H1 (cell line): ENCODE measurements at regions not wholly inside any gene's neighbourhood (a gene's known extent, or its start where the extent isn't known, plus 50 kb on each side); places are given as distances from the start of the nearest gene placed in this dataset.

Experiments
- CTCF ChIA-PET: fragments of 300-600 bp; sonication (Branson Sonifier 250); formaldehyde crosslinking; loops from one replicate; lab custom pipeline; 2021; ENCODE audit not compliant: partially characterized antibody; lab: Charles Lee
- POLR2A ChIA-PET: fragments of 300-600 bp; sonication (Branson Sonifier 250); formaldehyde crosslinking; loops from one replicate; lab custom pipeline; 2021; ENCODE audit warnings: inconsistent platforms; ENCODE audit not compliant: partially characterized antibody; lab: Charles Lee
- DNase-seq, 2 experiments: peaks; one replicate each; pipeline versions ENCODE4 v3.0.0 to v3.0.0-alpha.2; 2010 to 2022; ENCODE audit warnings: low spot score in 2 of 2, low read depth in 1 of 2, mixed read lengths in 1 of 2
- FAIRE-seq: peaks from 2 replicates; lab custom pipeline; 2011; peaks lifted over from hg19 to GRCh38; lab: Jason Lieb, UNC
- H2AFZ ChIP-seq: 2 replicates; pipeline ENCODE4 v1.8.1; 2012; ENCODE audit warnings: low read length, inconsistent platforms
- H2AK5ac ChIP-seq: 2 replicates; pipeline ENCODE4 v1.6.1; 2013; ENCODE audit warnings: low read depth, low read length
- H2BK120ac ChIP-seq: replicated peaks from 2 replicates; pipeline ENCODE3; 2013; ENCODE audit warnings: low read depth, low read length, inconsistent platforms
- H2BK12ac ChIP-seq: 2 replicates; pipeline ENCODE4 v1.6.1; 2013; ENCODE audit warnings: low read depth, low read length
- H2BK15ac ChIP-seq: 2 replicates; pipeline ENCODE4 v1.6.1; 2013; ENCODE audit warnings: low read length
- H2BK20ac ChIP-seq: 2 replicates; pipeline ENCODE4 v1.6.1; 2013; ENCODE audit warnings: low read length
- H2BK5ac ChIP-seq: 2 replicates; pipeline ENCODE4 v1.6.1; 2013; ENCODE audit warnings: low read depth, low read length
- H3K14ac ChIP-seq: 2 replicates; pipeline ENCODE4 v1.6.1; 2013; ENCODE audit warnings: inconsistent platforms; ENCODE audit not compliant: insufficient read length
- H3K18ac ChIP-seq: 2 replicates; pipeline ENCODE4 v1.6.1; 2013; ENCODE audit warnings: low read length; ENCODE audit errors: extremely low read depth
- H3K23ac ChIP-seq: 2 replicates; pipeline ENCODE4 v1.6.1; 2013; ENCODE audit warnings: inconsistent platforms; ENCODE audit not compliant: insufficient read length
- H3K23me2 ChIP-seq: 2 replicates; pipeline ENCODE4 v1.6.1; 2013; ENCODE audit warnings: low read depth, low read length
- H3K27ac ChIP-seq: 2 replicates; pipeline ENCODE4 v1.6.1; 2011; ENCODE audit warnings: low read depth, low read length, inconsistent platforms
- H3K27me3 ChIP-seq, 4 experiments: replicated peaks in 1 of 4; 1 replicate in 1 of 4; 2 replicates in 3 of 4; pipeline versions ENCODE4 v1.6.1 to v1.8.1; 2011 to 2013; ENCODE audit warnings: low read length in 3 of 4, mild to moderate bottlenecking in 3 of 4, inconsistent platforms in 2 of 4, mixed read lengths in 2 of 4, moderate library complexity in 1 of 4; ENCODE audit not compliant: control insufficient read depth in 3 of 4, insufficient read depth in 3 of 4; ENCODE audit errors: extremely low read depth in 1 of 4
- H3K36me3 ChIP-seq, 4 experiments: 2 replicates each; pipeline versions ENCODE4 v1.6.1 to v1.8.1; 2011 to 2013; ENCODE audit warnings: mild to moderate bottlenecking in 4 of 4, low read length in 3 of 4, moderate library complexity in 2 of 4, control low read depth in 1 of 4, inconsistent platforms in 1 of 4; ENCODE audit not compliant: insufficient read depth in 4 of 4, control insufficient read depth in 2 of 4
- H3K4ac ChIP-seq: replicated peaks from 2 replicates; pipeline ENCODE3; 2013; ENCODE audit warnings: low read length, low read depth, mixed read lengths, inconsistent platforms; ENCODE audit not compliant: insufficient read length
- H3K4me1 ChIP-seq, 4 experiments: replicated peaks in 1 of 4; 1 replicate in 1 of 4; 2 replicates in 3 of 4; pipeline versions ENCODE4 v1.6.1 to v1.8.1; 2011 to 2013; ENCODE audit warnings: low read length in 3 of 4, inconsistent platforms in 2 of 4, mixed read lengths in 1 of 4; ENCODE audit not compliant: insufficient read depth in 4 of 4, control insufficient read depth in 3 of 4
- H3K4me2 ChIP-seq, 2 experiments: 2 replicates each; pipeline versions ENCODE4 v1.6.1 to v1.8.1; 2011 to 2013; ENCODE audit warnings: low read depth in 2 of 2, low read length in 2 of 2, control low read depth in 1 of 2, inconsistent platforms in 1 of 2, mild to moderate bottlenecking in 1 of 2; ENCODE audit not compliant: insufficient read depth in 1 of 2
- H3K4me3 ChIP-seq, 4 experiments: fragments of 200-600, 300-600 bp in 1 of 4; sonication (generic), shearing (Covaris generic), sonication (Bioruptor Twin) in 1 of 4; 2 replicates each; pipeline versions ENCODE4 v1.5.1 to v1.8.1; 2011 to 2016; ENCODE audit warnings: low read length in 4 of 4, low read depth in 3 of 4, control low read depth in 2 of 4, inconsistent platforms in 2 of 4, mild to moderate bottlenecking in 2 of 4, mixed read lengths in 1 of 4, moderate library complexity in 1 of 4; ENCODE audit not compliant: insufficient read depth in 2 of 4; ENCODE audit errors: extremely low read depth in 1 of 4
- H3K56ac ChIP-seq: replicated peaks from 2 replicates; pipeline ENCODE3; 2013; ENCODE audit warnings: low read depth, mild to moderate bottlenecking, mixed read lengths, low read length, inconsistent platforms; ENCODE audit not compliant: insufficient read length
- H3K79me1 ChIP-seq: 2 replicates; pipeline ENCODE4 v1.6.1; 2013; ENCODE audit warnings: low read depth, low read length, control low read depth
- H3K79me2 ChIP-seq, 2 experiments: 2 replicates each; pipeline versions ENCODE4 v1.6.1 to v1.8.1; 2012 to 2013; ENCODE audit warnings: low read length in 2 of 2, mild to moderate bottlenecking in 2 of 2, inconsistent platforms in 1 of 2; ENCODE audit not compliant: insufficient read depth in 2 of 2, control insufficient read depth in 1 of 2
- H3K9ac ChIP-seq, 4 experiments: replicated peaks in 1 of 4; 1 replicate in 1 of 4; 2 replicates in 3 of 4; pipeline versions ENCODE4 v1.6.1 to v1.8.1; 2011 to 2013; ENCODE audit warnings: low read depth in 3 of 4, low read length in 3 of 4, control low read depth in 2 of 4, mild to moderate bottlenecking in 2 of 4, moderate library complexity in 2 of 4, inconsistent platforms in 1 of 4; ENCODE audit errors: extremely low read depth in 1 of 4
- H3K9me3 ChIP-seq, 2 experiments: 2 replicates each; pipeline versions ENCODE4 v1.6.1 to v1.8.1; 2012 to 2013; ENCODE audit warnings: mild to moderate bottlenecking in 2 of 2, moderate library complexity in 2 of 2, control low read depth in 1 of 2, inconsistent platforms in 1 of 2, low read depth in 1 of 2, low read length in 1 of 2, mixed read lengths in 1 of 2; ENCODE audit not compliant: insufficient read depth in 2 of 2
- H4K20me1 ChIP-seq, 2 experiments: replicated peaks in 1 of 2; 2 replicates each; pipeline versions ENCODE3 to v1.8.1; 2011 to 2013; ENCODE audit warnings: inconsistent platforms in 2 of 2, low read length in 2 of 2, mild to moderate bottlenecking in 1 of 2; ENCODE audit not compliant: insufficient read depth in 2 of 2, control insufficient read depth in 1 of 2
- H4K5ac ChIP-seq: 2 replicates; pipeline ENCODE4 v1.6.1; 2013; ENCODE audit warnings: low read length, low read depth, mixed read lengths, inconsistent platforms; ENCODE audit not compliant: insufficient read length
- H4K8ac ChIP-seq: 2 replicates; pipeline ENCODE4 v1.8.0; 2013; ENCODE audit warnings: mild to moderate bottlenecking, moderate library complexity, low read length, inconsistent platforms; ENCODE audit not compliant: insufficient read depth; ENCODE audit errors: extremely low read depth
- H4K91ac ChIP-seq: replicated peaks from 2 replicates; pipeline ENCODE3; 2013; ENCODE audit warnings: low read length, mixed read lengths, inconsistent platforms; ENCODE audit not compliant: insufficient read length
- BACH1 ChIP-seq: IDR thresholded peaks from 2 replicates; pipeline ENCODE4 v1.6.1; 2012; ENCODE audit warnings: low read length, improper control_type of control experiment
- CHD1 ChIP-seq: IDR thresholded peaks from 2 replicates; pipeline ENCODE4 v1.6.1; 2012; ENCODE audit warnings: low read depth, low read length, improper control_type of control experiment
- CREB1 ChIP-seq: IDR thresholded peaks from 2 replicates; pipeline ENCODE4 v1.6.1; 2012; ENCODE audit warnings: inconsistent platforms
- EZH2 ChIP-seq: fragments of 200-600 bp; sonication (generic); IDR thresholded peaks from 2 replicates; pipeline ENCODE4 v1.7.1; 2012; ENCODE audit warnings: low read depth, mild to moderate bottlenecking, moderate library complexity, low read length, inconsistent platforms; ENCODE audit not compliant: severe bottlenecking
- KDM4A ChIP-seq: IDR thresholded peaks from one replicate; pipeline ENCODE4 v1.7.1; 2012; ENCODE audit warnings: low read depth, mild to moderate bottlenecking, moderate library complexity, low read length, inconsistent platforms; ENCODE audit not compliant: severe bottlenecking
- MAFK ChIP-seq: IDR thresholded peaks from 2 replicates; pipeline ENCODE4 v1.6.1; 2012; ENCODE audit warnings: low read depth, mild to moderate bottlenecking, improper control_type of control experiment, low read length
- RAD21 ChIP-seq, 2 experiments: IDR thresholded peaks in 1 of 2; conservative IDR thresholded peaks in 1 of 2; 2 replicates each; pipeline ENCODE4 v1.6.1; 2011; ENCODE audit warnings: low read depth in 2 of 2, low read length in 2 of 2, improper control_type of control experiment in 1 of 2, inconsistent platforms in 1 of 2, mild to moderate bottlenecking in 1 of 2, moderate library complexity in 1 of 2
- WGBS, 2 experiments: shearing (Covaris generic) in 1 of 2; methylation state at CpG; one replicate each; pipeline versions ENCODE4 v1.1.6 to v1.1.7; 2013 to 2015; ENCODE audit warnings: low lambda C conversion rate in 2 of 2, mixed read lengths in 2 of 2, inconsistent platforms in 1 of 2, low coverage in 1 of 2, missing lambda C conversion rate in 1 of 2; ENCODE audit not compliant: insufficient replicate concordance in 2 of 2, insufficient coverage in 1 of 2, insufficient read length in 1 of 2; ENCODE audit errors: extremely low coverage in 1 of 2, missing lambda C conversion rate in 1 of 2; 5-methylcytosine and 5-hydroxymethylcytosine counted together

DNA sequence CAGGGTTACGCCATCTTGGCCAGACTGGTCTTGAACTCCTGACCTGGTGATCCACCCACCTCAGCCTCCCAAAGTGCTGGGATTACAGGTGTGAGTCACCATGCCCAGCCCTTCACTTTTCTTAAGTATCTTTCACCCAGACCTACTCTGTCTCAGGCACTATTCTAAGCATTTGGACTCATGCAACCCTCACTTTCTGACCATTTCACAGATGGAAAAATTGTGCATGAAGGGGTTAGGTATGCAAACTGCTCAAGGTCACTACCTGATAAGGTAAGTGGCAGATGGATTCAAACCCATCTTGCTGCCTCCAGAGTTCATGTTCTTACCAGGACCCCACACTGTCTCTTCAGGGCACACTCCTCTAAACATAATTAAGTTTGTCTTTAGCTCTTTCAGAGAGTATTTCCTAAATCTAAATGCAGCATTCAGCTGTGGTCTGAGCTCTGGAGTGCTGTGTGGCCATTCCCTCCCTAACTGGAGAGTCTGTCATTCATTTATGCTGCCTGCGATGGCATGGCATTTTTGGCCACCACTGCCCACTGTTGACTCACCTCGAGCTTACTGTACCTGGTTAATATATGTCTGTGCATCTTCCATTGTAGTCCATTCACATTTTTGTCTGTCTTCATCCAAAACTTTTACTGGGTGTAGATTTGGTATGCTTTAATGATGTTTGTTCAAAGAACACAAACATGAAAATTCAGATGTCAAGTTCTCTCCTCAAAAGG is 88.4 kb downstream of the CCDC71L start:
- Histone ChIP-seq H3K56ac (no peak overlapping the region), H3K79me1 (no peaks in the 10 kb centered on the region), H3K14ac (no peak overlapping the region), H2BK12ac (no peak overlapping the region), H2AFZ (no peak overlapping the region), H2BK20ac (no peak overlapping the region), H2AK5ac (no peak overlapping the region), H3K27ac (no peak overlapping the region), H3K4me1 (peaks cover 0 to 3% (median 0%) of the 10 kb centered on the region in 4 experiments; a peak in 1 of 7 replicates), H2BK120ac (no peak overlapping the region), H3K18ac (no peak overlapping the region)
- 83% methylated on average over 3 of the region's 3 CpGs; no CpG with 5 or more reads in 1 of the 2 experiments for WGBS, 2 experiments
- CTCF ChIA-PET: interaction anchor here (0.5 kb wide), 1 partner anchor 80 kb away, joined by 3 read pairs; no protein-coding TSS in a partner anchor
- no peak for DNase-seq
- TF ChIP-seq CHD1: no peak
- no peak for TF ChIP-seq EZH2
- TF ChIP-seq BACH1: no peak
- TF ChIP-seq RAD21 (IDR thresholded peaks at IDR 0.05 in 1 of 2, conservative IDR thresholded peaks at IDR 0.05 in 1 of 2; ENCODE audit: low read depth in 2 of 2, low read length in 2 of 2): no peak
- no peak for TF ChIP-seq KDM4A
- TF ChIP-seq CREB1: no peak
- TF ChIP-seq MAFK: no peak
- TF ChIP-seq, all 59 proteins: peak for 0
- Histone ChIP-seq H3K4me3 (no peak overlapping the region), H3K79me2 (no peaks in the 10 kb centered on the region), H4K5ac (no peak overlapping the region), H3K27me3 (no peaks in the 10 kb centered on the region), H3K4ac (no peak overlapping the region), H3K23ac (no peak overlapping the region), H3K9me3 (no peaks in the 10 kb centered on the region), H2BK15ac (no peak overlapping the region), H4K8ac (no peak overlapping the region), H3K4me2 (no peak overlapping the region), H2BK5ac (no peak overlapping the region), H3K23me2 (no peaks in the 10 kb centered on the region), H3K9ac (no peak overlapping the region), H4K20me1 (no peaks in the 10 kb centered on the region), H4K91ac (no peak overlapping the region), H3K36me3 (no peaks in the 10 kb centered on the region)
- POLR2A ChIA-PET: interaction anchor here (1.1 kb wide), 1 partner anchor 8 kb away, joined by 3 read pairs; no protein-coding TSS in a partner anchor
- no peak for FAIRE-seq
